NCI-H1417 treated with DMSO at 0.1 percent for 48 hours (cell line): ENCODE measurements at regions not wholly inside any gene's neighbourhood (a gene's known extent, or its start where the extent isn't known, plus 50 kb on each side); places are given as distances from the start of the nearest gene placed in this dataset.
"Not testable (repeated sequence)": the region's sequence is repeated elsewhere in the genome, so short reads cannot be mapped to it uniquely, and the experiment has no call there.

ENCODE experiments used
- DNase-seq: peaks from one replicate; lab custom pipeline; 2025; lab: John Stamatoyannopoulos, UW

DNA sequence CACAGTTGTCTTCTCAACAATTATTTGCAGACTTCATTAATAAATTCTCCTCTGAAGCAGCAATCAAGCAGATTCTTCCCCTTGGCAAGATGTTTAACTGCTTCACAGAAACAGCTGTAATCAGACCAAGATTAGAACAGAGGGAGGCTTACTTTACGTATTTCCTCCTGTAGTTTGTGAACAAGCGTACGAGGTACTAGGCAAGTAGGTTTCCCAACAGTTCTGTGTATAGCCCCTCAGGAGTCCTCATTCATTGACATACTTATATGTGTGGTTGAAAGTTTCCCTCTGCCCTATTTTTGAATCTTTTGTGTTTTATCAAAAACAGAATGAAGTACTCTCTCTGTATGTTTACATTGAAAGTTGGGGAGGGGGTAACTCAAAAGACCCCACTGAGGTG lies 128.0 kb downstream of the SPATA31D1 start:
- DNase-seq = no peak

DNA sequence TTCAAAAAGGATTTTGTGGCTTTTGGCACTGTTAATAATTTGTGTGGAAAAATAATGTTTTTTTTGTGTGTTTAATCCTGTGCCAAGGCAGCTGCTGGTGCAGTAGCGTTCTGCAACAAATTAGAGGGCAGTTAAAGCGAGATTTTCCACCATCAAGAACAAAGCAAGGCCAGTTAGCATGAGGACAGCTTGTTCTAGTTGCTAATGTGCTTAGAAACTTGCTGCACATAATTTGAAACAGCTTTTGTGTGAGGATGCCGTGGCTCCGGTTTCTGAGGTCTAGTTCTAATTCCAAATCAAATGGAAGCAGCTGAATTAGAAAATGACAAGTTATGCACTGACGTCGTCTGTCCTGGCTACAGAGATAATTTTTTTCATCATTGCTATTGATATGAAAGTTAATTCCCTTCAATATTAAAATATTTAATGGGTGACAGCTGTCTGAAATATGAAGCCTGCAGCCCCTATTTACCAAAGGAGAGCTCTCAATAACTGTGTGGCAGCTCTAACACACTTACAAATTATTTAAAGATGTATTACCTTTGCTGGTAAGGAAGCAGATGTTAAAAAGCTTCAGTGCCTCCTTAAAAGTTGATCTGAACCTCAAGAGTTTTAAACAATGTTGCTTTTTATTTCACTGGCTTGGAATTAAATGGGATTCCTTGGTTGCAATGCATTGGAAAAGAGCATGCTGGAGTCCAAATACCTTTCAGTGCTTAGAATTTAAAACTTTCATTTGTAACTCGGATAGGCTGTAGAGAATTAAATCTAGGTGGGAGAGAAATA lies 128.6 kb downstream of the SPATA31D1 start:
- no peak for DNase-seq

GRCh38 chr9:82122731-82123130 lies 134.2 kb downstream of the SPATA31D1 start:
- DNase-seq = no peak

- no peak for DNase-seq
These were observed 135.5 kb downstream of the SPATA31D1 start for GRCh38 chr9:82124090-82124489.

GRCh38 chr9:82126256-82126655 lies 137.7 kb downstream of the SPATA31D1 start:
- DNase-seq = no peak

- no peak for DNase-seq
These were observed 138.9 kb downstream of the SPATA31D1 start for GRCh38 chr9:82127465-82127864.

- no peak for DNase-seq
These were observed 139.6 kb downstream of the SPATA31D1 start for GRCh38 chr9:82128011-82128696.

DNA sequence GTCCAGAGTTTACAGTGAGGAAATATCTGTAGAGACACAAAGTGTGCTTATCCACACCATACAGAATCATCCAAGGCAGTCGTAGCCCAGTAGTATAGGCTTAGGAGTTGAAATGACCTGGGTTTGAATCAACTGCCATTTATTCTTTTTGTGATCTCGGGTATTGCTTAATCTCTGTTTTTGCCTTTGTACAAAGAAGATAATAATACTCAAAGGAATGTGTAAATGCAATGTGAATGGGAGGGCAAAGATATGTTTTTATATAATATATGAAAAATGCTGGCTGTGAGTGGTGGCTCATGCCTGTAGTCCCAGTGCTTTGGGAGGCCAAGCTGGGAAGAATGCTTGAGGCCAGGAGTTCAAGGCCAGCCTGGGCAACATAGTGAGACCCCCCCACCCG lies 141.1 kb downstream of the SPATA31D1 start:
- DNase-seq = no peak

DNA sequence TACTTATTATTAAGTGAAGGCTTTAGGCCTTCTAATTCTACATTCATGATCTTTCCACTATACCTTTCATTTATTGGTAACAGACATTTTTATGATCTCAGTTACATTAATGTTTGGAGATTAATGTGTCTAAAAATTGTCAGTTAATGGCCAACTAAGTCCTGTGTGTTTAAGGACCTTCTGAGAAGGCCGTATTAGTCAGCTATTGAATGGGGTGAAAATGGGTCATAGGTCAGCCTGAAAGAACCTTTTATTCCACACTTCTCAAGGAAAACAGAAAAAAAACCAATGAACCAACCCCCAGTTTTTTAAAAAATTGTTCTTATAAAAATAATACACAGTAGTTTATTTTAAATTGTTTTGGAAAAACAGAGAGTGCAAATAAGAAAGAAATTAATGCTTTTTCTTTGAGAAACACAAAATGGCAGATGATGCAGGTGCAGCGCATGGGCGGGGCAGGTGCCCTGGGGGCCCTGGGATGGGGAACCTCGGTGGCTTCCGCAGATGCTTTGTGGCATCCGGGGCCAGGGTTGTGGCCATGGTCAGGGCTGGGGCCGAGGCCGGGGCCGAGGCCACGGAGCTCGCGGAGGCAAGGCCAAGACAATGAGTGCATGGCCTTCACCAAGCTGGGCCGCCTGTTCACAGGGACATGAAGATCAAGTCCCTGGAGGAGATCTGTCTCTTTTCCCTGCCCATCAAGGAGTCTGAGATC lies 141.9 kb downstream of the SPATA31D1 start:
- DNase-seq = no peak

- DNase-seq = no peak
These were observed 142.5 kb downstream of the SPATA31D1 start for GRCh38 chr9:82131072-82131471.

- DNase-seq = no peak
These were observed 143.5 kb downstream of the SPATA31D1 start for GRCh38 chr9:82132024-82132423.

- DNase-seq = no peak
These were observed 145.4 kb downstream of the SPATA31D1 start for GRCh38 chr9:82134010-82134409.

DNA sequence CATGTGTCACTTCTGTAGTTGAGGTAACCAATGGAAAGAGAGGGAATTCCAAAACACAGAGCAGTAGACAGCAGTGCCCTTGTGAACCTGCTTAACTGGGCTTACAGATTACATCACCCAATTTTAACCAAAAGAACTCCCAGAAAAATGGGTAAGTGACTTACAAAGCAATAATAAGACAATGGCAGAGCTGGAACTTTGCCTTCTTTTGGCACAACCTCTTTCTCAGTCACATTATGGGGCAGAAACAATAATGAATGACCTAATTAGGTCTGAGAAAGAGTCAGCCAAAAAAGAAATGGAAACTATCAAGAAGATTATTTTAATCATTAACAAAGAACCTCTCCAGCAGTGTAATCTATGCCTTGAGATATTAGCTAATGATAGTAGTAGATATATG lies 146.5 kb downstream of the SPATA31D1 start:
- DNase-seq = no peak

- not testable (repeated sequence) for DNase-seq
These were observed 149.5 kb downstream of the SPATA31D1 start for GRCh38 chr9:82138081-82138480.

GRCh38 chr9:82140471-82140870 lies 151.9 kb downstream of the SPATA31D1 start:
- DNase-seq = no peak

GRCh38 chr9:82144803-82145202 lies 156.2 kb downstream of the SPATA31D1 start:
- DNase-seq = no peak

DNA sequence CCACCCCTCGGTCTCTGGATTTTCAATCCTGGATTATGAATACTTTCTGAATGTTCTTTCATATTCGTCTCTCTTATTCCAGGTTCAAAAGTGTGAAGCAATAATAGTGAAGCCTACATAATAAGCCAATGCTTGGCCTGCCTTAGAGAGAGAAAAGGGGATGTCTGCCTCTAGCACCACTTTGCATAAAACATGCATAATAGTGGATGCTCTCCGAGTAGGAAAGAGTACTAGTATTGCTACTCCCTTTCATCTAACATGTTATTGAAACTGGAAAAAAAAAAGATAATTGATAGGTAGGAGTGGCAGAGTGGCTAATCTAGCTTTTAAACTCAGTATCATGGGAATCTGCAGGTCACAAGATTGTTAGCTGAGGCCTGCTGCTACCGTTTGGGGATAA lies 158.1 kb downstream of the SPATA31D1 start:
- no peak for DNase-seq

DNA sequence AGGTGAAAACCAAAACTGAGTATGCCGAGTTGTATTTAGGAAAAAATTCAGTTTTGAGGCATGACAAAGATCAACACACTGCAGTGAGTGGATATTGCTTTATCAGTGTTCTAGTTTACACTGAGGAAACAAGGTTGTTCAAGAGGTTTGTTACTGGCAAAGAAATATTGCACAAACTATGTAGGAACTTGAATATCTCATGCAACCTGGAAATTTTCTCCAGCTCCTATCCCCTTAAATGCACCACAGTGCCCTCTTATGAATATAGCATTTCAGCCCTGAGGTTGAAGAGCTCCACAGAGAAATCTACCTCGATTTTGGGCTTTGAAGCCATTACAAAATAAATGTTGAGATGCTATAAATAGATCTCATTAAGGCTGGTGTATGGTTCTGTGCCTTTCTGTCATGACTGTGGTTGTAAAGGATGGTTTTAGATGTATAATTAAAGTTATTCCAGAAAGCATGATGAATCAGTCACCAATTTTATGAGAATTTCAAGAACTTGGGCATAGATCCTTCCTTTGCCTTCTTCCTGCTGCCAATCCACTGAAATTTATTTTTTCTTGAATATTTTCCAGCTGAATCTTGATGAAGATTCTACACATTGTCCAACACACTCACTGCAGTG lies 159.3 kb downstream of the SPATA31D1 start:
- no peak for DNase-seq

- no peak for DNase-seq
These were observed 159.8 kb downstream of the SPATA31D1 start for GRCh38 chr9:82148426-82148810.

DNA sequence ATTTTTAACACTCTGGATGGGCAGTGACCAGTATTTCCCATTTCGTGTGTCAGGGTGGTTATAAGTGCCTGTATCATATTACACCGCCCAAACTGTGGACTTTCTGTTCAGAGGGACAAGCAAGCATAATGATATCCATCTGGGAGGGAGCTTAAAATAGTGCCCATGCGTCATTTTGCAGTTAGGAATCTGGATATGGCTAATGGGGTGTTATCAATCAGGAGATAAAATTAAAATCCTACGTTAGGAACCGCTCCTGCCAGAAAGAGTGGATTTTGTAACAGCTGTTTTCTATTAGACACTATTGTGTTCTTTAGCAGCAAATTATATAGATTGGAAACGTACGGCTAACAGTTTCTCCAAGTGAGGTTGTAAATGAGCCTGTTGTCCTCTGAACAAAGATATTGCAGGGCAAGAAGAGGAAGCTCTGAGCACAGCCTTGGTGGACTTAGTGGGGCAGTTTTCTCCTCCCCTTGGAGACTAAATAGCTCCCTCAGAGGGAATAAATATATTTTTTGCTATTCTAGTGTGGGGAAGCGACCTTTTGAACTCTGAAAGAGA lies 160.4 kb downstream of the SPATA31D1 start:
- peak; percentile 62 for DNase-seq

GRCh38 chr9:82149501-82149946 lies 161.0 kb downstream of the SPATA31D1 start:
- DNase-seq = no peak

- no peak for DNase-seq
These were observed 163.6 kb downstream of the SPATA31D1 start for GRCh38 chr9:82152181-82152580.
